HG03139 (cell line): ENCODE measurements at regions not wholly inside any gene's neighbourhood (a gene's known extent, or its start where the extent isn't known, plus 50 kb on each side); places are given as distances from the start of the nearest gene placed in this dataset.
"Not testable (repeated sequence)": the region's sequence is repeated elsewhere in the genome, so short reads cannot be mapped to it uniquely, and the experiment has no call there.

Experiments
- ATAC-seq: cut with Tn5 transposase; IDR thresholded peaks from one replicate; pipeline ENCODE4 v1.9.1; 2021; ENCODE audit not compliant: unreplicated experiment

GRCh38 chr6:5840734-5841390 lies 165.9 kb downstream of the NRN1 start:
- no peak for ATAC-seq

DNA sequence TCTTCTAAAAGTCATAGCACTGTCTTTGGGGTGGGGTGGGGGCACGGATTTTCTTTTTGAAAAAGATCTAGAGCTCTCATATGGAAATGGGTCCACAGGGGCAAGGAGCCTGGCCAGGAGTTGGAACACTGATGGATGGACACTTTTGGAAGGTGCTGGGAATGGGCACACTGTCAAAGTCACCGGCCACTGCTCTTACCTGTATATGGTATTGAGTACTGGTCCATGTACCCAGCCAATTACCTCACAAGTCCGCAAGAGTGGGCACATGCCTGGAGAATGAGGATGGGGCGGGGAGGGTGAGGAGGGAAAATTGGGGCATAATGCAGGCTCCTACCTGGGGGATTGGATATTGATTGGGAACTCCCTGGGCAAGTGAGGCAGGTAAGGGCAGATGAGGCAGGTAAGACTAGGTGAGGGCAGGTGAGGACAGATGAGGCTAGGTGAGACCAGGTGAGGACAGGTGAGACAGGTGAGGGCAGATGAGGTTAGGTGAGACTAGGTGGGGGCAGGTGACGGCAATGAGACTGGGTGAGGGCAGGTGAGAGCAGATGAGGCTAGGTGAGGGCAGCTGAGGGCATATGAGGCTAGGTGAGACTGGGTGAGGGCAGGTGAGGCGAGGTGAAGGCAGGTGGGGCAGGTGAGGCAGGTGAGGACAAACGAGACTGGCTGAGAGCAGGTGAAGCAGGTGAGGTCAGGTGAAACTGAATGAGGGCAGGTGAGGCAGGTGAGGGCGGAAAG lies 167.9 kb downstream of the NRN1 start:
- no peak for ATAC-seq

GRCh38 chr6:5837323-5837722 lies 169.4 kb downstream of the NRN1 start:
- no peak for ATAC-seq

DNA sequence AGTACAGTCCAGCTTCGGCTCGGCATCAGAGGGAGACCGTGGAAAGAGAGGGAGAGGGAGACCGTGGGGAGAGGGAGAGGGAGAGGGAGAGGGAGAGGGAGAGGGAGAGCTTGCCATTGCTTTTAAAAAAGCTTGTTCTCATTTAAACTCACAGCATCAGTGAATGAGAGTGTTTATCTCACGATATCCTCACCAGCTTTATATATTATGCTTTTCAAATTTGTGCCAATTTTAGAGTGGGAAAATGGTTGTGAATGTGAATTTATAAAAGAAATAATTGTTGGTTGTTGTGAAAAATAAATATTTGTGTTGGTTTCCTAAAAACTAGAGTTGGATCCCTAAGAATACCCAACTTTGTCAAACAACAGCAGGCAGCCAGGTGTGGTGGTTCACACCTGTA lies 170.1 kb downstream of the NRN1 start:
- not testable (repeated sequence) for ATAC-seq

DNA sequence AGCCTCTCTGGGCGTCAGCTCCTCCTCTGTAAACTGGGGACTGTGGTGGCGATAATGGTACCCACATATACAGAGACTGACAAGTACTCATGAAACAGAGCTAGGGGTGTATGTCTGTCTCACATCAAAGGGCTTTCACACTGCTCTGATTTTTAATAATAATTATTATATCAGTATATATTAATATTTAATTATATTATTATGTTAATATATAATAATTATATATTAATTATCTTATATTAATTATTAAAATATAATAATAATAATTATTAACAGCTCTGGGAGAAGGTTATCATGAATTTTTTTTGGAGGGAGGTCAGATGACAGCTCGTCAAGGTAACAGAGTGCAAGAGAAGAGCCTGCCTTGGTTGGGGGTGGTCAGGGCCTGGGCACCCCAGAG lies 173.6 kb downstream of the NRN1 start:
- no peak for ATAC-seq

DNA sequence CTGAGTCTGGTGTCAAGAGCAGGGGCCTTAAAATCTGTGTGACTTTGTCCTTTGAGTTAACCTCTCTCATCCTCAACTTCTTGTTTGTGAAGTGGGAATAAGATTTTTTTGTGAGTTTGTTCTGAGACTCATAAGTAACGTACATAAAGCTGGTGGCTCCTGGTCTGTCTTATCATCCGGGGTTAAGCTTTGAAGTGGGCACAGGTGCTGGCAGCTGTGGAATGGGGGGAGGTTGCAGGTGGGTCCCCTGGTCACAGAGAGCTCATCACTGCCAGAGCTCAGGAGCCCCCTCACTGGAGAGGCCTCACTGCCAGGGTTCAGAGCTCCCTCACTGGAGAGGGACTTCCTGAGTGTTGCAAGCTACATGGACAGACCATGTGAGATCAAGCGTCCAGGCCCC lies 174.1 kb downstream of the NRN1 start:
- ATAC-seq = no peak

DNA sequence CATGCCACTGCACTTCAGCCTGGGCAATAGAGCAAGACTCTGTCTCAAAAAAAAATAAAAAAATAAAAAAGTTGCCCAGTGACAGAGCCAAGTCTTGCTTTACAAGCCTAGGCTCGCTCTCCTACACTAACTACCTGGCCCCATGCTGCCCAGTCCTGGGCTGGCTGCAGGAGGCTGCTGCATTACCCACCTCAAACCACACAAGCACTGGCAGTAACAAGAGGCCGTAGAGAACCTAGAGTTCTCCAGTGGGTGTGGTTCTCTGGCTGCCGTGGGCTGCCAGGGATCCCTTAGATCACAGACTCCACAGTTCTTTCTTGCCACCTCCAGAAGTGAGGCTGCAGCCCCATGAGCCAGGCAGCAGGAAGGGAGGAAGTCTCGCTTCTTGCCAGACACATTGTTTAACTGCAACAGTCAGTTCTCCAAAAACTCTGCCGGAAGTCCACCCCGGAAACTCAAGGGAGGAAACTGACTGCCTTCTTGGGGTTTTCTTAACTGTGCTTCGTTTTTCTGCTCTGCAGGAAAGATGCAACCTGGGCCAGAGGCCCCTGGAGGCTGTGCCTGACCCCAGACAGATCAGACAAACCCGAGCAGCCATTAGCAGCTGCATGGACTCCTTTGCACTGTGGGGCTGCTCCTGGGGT lies 175.4 kb downstream of the NRN1 start:
- peak; percentile 58 for ATAC-seq

- no peak for ATAC-seq
These were observed 178.4 kb downstream of the NRN1 start for GRCh38 chr6:5828296-5828695.

- no peak for ATAC-seq
These were observed 179.4 kb downstream of the NRN1 start for GRCh38 chr6:5827056-5827904.

- not testable (repeated sequence) for ATAC-seq
These were observed 182.2 kb downstream of the NRN1 start for GRCh38 chr6:5824382-5824983.
